B cell (primary cell): ENCODE measurements at regions not wholly inside any gene's neighbourhood (a gene's known extent, or its start where the extent isn't known, plus 50 kb on each side); places are given as distances from the start of the nearest gene placed in this dataset.

ENCODE experiments used
- ATAC-seq: fragments of 200-7000 bp; cut with Tn5 transposase; one replicate; pipeline ENCODE4 v1.10.0; 2021; ENCODE audit warnings: low read depth, mild to moderate bottlenecking, moderate number of reproducible peaks, moderate library complexity
- CTCF ChIA-PET: fragments of 350-600 bp; sonication (Branson Sonifier 250); formaldehyde crosslinking; loops from one replicate; lab custom pipeline; 2021; ENCODE audit warnings: antibody characterized with exemption, inconsistent platforms; lab: Charles Lee
- POLR2A ChIA-PET: fragments of 350-600 bp; sonication (Branson Sonifier 250); formaldehyde crosslinking; loops from one replicate; lab custom pipeline; 2021; ENCODE audit warnings: antibody characterized with exemption; lab: Charles Lee
- DNase-seq: peaks from one replicate; pipeline ENCODE4 v3.0.0; 2013
- H2AFZ ChIP-seq: 2 replicates; pipeline ENCODE4 v1.6.1; 2012; ENCODE audit warnings: mild to moderate bottlenecking, low read depth, low read length; ENCODE audit not compliant: insufficient read depth, poor library complexity, severe bottlenecking
- H3K27ac ChIP-seq, 2 donors: 1 replicate in 1 of 2; 2 replicates in 1 of 2; pipeline ENCODE4 v1.5.1; 2012 to 2013; ENCODE audit warnings: low read length in 2 of 2, mild to moderate bottlenecking in 2 of 2, moderate library complexity in 1 of 2
- H3K27me3 ChIP-seq, 4 experiments: fragments of 200-600 bp in 1 of 4; sonication (generic) in 1 of 4; replicated peaks in 1 of 4; 1 replicate in 2 of 4; 2 replicates in 2 of 4; pipeline versions ENCODE4 v1.6.1 to v1.7.0; 2013 to 2016; ENCODE audit warnings: low read length in 3 of 4, mild to moderate bottlenecking in 2 of 4, mixed read lengths in 1 of 4, moderate library complexity in 1 of 4; ENCODE audit not compliant: insufficient read depth in 4 of 4, control insufficient read depth in 3 of 4; ENCODE audit errors: control extremely low read depth in 1 of 4
- H3K36me3 ChIP-seq, 2 experiments: replicated peaks in 1 of 2; 1 replicate in 1 of 2; 2 replicates in 1 of 2; pipeline versions ENCODE4 v1.6.1 to v1.7.1; 2013; ENCODE audit warnings: low read length in 1 of 2; ENCODE audit not compliant: insufficient read depth in 2 of 2, control insufficient read depth in 1 of 2; ENCODE audit errors: control extremely low read depth in 1 of 2, extremely low read depth in 1 of 2
- H3K4me1 ChIP-seq, 2 donors: fragments of 200-600 bp in 1 of 2; sonication (generic) in 1 of 2; 1 replicate in 1 of 2; 2 replicates in 1 of 2; pipeline versions ENCODE4 v1.5.1 to v1.6.1; 2013 to 2017; ENCODE audit warnings: low read length in 2 of 2; ENCODE audit not compliant: control insufficient read depth in 2 of 2, insufficient read depth in 2 of 2
- H3K4me2 ChIP-seq: replicated peaks from 2 replicates; pipeline ENCODE3; 2012; ENCODE audit warnings: mild to moderate bottlenecking, low read depth, low read length; ENCODE audit not compliant: poor library complexity, severe bottlenecking
- H3K4me3 ChIP-seq, 5 experiments: fragments of 200-600 bp in 1 of 5; sonication (generic) in 1 of 5; 1 replicate in 3 of 5; 2 replicates in 2 of 5; pipeline versions ENCODE4 v1.5.1 to v1.7.0; 2011 to 2016; ENCODE audit warnings: low read length in 4 of 5, mild to moderate bottlenecking in 4 of 5, low read depth in 2 of 5, control low read depth in 1 of 5, moderate library complexity in 1 of 5; ENCODE audit not compliant: insufficient read depth in 1 of 5; ENCODE audit errors: control extremely low read depth in 1 of 5, extremely low read depth in 1 of 5
- H3K79me2 ChIP-seq: fragments of 200-600 bp; sonication (generic); one replicate; pipeline ENCODE4 v1.6.0; 2016; ENCODE audit warnings: low read length; ENCODE audit not compliant: control insufficient read depth, insufficient read depth
- H3K9ac ChIP-seq: fragments of 200-600 bp; sonication (generic); 2 replicates; pipeline ENCODE4 v1.6.1; 2017; ENCODE audit warnings: mild to moderate bottlenecking, low read length, moderate library complexity
- H3K9me3 ChIP-seq, 3 donors: one replicate each; pipeline versions ENCODE4 v1.6.1 to v1.7.1; 2013; ENCODE audit warnings: low read length in 2 of 3; ENCODE audit not compliant: control insufficient read depth in 2 of 3, insufficient read depth in 1 of 3; ENCODE audit errors: control extremely low read depth in 1 of 3
- H4K20me1 ChIP-seq: 2 replicates; pipeline ENCODE4 v1.6.0; 2012; ENCODE audit warnings: mild to moderate bottlenecking, low read length; ENCODE audit not compliant: insufficient read depth, control insufficient read depth, poor library complexity, severe bottlenecking
- H3K27ac Mint-ChIP-seq: one replicate; pipeline ENCODE4 v1.8.0; 2021; ENCODE audit warnings: mixed read lengths
- H3K27me3 Mint-ChIP-seq: one replicate; pipeline ENCODE4 v1.8.0; 2021; ENCODE audit warnings: mixed read lengths
- H3K4me1 Mint-ChIP-seq: one replicate; pipeline ENCODE4 v1.8.0; 2021; ENCODE audit warnings: mixed read lengths
- H3K4me3 Mint-ChIP-seq: one replicate; pipeline ENCODE4 v1.8.0; 2021; ENCODE audit warnings: mixed read lengths
- H3K9me3 Mint-ChIP-seq: one replicate; pipeline ENCODE4 v1.8.0; 2022; ENCODE audit warnings: mixed read lengths; ENCODE audit not compliant: insufficient read depth
- CTCF ChIP-seq: fragments of 200-600 bp; IDR thresholded peaks from one replicate; pipeline ENCODE4 v1.8.0; 2022; ENCODE audit warnings: antibody characterized with exemption, mild to moderate bottlenecking
- EZH2 ChIP-seq: IDR thresholded peaks from 2 replicates; pipeline ENCODE4 v1.6.1; 2012; ENCODE audit warnings: borderline replicate concordance, low read depth, mild to moderate bottlenecking, moderate library complexity, low read length; ENCODE audit not compliant: insufficient read depth, poor library complexity, severe bottlenecking
- whole genome bisulfite sequencing: methylation state at CpG from one replicate; pipeline ENCODE4 v1.1.5; 2013; ENCODE audit warnings: missing lambda C conversion rate; ENCODE audit not compliant: insufficient coverage; 5-methylcytosine and 5-hydroxymethylcytosine counted together
- intact Hi-C: fragments of 100-400 bp; cut with micrococcal nuclease; formaldehyde crosslinking; loops from one replicate; pipeline ENCODE4 v1.10.0; 2022

- H3K27ac Mint-ChIP-seq, result no peak overlapping the region
- no peak overlapping the region for H3K4me3 Mint-ChIP-seq
- Histone ChIP-seq H3K27ac (no peak overlapping the region), H3K4me1 (no peaks in the 10 kb centered on the region), H3K4me2 (no peak overlapping the region), H3K79me2 (no peaks in the 10 kb centered on the region), H3K27me3 (peaks cover 0 to 4% (median 1%) of the 10 kb centered on the region in 4 experiments), H3K9me3 (peaks cover 0 to 5% (median 0%) of the 10 kb centered on the region in 3 donors), H3K9ac (no peak overlapping the region), H3K36me3 (no peaks in the 10 kb centered on the region), H3K4me3 (no peak overlapping the region), H4K20me1 (no peaks in the 10 kb centered on the region), H2AFZ (no peak overlapping the region)
- no peak for DNase-seq
- intact Hi-C loops, result no loop called here
- 79% methylated on average over 5 of the region's 9 CpGs for WGBS
- ChIA-PET CTCF (no interaction called here), POLR2A (no interaction called here)
- no peaks in the 10 kb centered on the region for H3K4me1 Mint-ChIP-seq
- peaks cover 3% of the 10 kb centered on the region for H3K27me3 Mint-ChIP-seq
- ATAC-seq, result no peak
- H3K9me3 Mint-ChIP-seq, result no peaks in the 10 kb centered on the region
- TF ChIP-seq EZH2, result no peak
- TF ChIP-seq CTCF, result no peak
These were observed 58.4 kb upstream of the TBX3 start for GRCh38 chr12:114742363-114742762.

GRCh38 chr12:114741940-114742339 lies 58.0 kb upstream of the TBX3 start:
- H3K4me2 ChIP-seq, result no peak overlapping the region
- H3K4me3 ChIP-seq, result no peak overlapping the region
- no peak for TF ChIP-seq CTCF
- TF ChIP-seq EZH2, result no peak
- CTCF ChIA-PET, result no interaction called here
- no peaks in the 10 kb centered on the region for H3K4me1 ChIP-seq
- peaks cover 0 to 5% (median 0%) of the 10 kb centered on the region in 3 donors for H3K9me3 ChIP-seq
- H3K9ac ChIP-seq, result no peak overlapping the region
- POLR2A ChIA-PET, result no interaction called here
- DNase-seq (no peak), ATAC-seq (no peak)
- no peaks in the 10 kb centered on the region for H3K79me2 ChIP-seq
- no peaks in the 10 kb centered on the region for H3K4me1 Mint-ChIP-seq
- no peak overlapping the region for H3K27ac ChIP-seq
- intact Hi-C loops, result no loop called here
- peaks cover 3% of the 10 kb centered on the region for H3K27me3 Mint-ChIP-seq
- no peak overlapping the region for H3K27ac Mint-ChIP-seq
- no peaks in the 10 kb centered on the region for H4K20me1 ChIP-seq
- H3K27me3 ChIP-seq, result peaks cover 0 to 4% (median 1%) of the 10 kb centered on the region in 4 experiments
- no peaks in the 10 kb centered on the region for H3K36me3 ChIP-seq
- no peak overlapping the region for H2AFZ ChIP-seq
- WGBS, result 94% methylated on average over 4 of the region's 4 CpGs
- H3K4me3 Mint-ChIP-seq, result no peak overlapping the region
- no peaks in the 10 kb centered on the region for H3K9me3 Mint-ChIP-seq
